RPMI7951 (cell line): ENCODE measurements at regions not wholly inside any gene's neighbourhood (a gene's known extent, or its start where the extent isn't known, plus 50 kb on each side); places are given as distances from the start of the nearest gene placed in this dataset.
"Not testable (repeated sequence)": the region's sequence is repeated elsewhere in the genome, so short reads cannot be mapped to it uniquely, and the experiment has no call there.

Experiments
- DNase-seq: peaks from one replicate; pipeline ENCODE4 v3.0.0-alpha.2; 2012; ENCODE audit warnings: low read depth

DNA sequence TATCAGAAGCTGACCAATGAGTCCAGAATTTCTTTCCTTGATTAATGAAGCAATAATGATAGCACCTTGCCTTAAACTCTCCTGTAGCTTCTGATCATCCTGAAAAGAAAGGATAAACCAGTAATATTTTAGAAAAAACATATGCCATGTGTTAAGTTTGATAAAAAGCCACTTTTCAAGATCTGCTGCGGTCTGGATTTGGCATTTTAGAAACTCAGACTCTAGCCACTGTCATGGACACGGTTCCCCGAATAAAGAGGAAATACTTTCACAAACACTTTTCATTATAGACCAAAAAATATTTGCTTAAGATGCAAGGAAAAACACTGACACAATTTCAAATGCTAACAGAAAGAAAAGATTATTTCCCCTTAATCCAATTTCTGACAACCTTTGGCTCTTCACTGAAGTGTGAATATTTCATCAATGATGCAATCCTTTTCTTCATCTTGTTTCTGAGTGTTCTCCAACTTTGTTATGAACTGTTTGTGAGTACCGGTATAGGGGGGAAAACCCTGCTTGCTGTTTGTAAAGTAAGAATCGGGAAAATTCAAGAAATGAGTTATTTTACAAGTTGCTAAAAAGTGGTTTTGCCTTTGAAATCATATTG, 329.5 kb downstream of the CRPPA start:
- no peak for DNase-seq

DNA sequence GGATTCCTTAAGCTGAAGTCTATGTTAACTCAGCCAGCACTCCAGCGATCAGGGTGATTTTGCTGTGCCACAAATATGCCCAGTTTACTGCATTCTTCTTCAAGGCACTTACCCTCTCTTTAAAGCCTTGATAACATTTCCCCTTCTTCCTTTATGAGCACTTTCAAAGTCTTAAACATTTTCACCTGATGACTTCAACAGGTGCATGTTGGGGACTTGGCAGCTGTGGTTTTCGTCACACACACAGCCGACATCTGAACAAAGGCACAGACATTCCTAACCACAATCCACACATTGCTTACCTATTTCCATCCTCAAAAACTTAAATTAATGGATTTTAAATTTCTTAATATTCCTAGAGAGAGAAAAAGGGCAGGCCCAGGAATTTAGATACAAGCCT, 331.5 kb downstream of the CRPPA start:
- DNase-seq: no peak

DNA sequence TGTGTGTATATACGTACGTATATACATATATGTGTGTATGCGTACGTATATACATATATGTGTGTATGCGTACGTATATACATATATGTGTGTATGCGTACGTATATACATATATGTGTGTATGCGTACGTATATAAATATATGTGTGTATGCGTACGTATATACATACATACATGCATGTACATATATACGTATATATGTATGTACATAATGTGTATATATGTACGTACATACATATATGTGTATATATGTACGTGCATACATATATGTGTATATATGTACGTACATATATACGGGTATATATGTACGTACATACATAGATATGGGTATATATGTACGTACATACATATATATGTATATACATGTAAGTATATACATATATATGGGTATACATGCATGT, 332.1 kb downstream of the CRPPA start:
- no peak for DNase-seq

DNA sequence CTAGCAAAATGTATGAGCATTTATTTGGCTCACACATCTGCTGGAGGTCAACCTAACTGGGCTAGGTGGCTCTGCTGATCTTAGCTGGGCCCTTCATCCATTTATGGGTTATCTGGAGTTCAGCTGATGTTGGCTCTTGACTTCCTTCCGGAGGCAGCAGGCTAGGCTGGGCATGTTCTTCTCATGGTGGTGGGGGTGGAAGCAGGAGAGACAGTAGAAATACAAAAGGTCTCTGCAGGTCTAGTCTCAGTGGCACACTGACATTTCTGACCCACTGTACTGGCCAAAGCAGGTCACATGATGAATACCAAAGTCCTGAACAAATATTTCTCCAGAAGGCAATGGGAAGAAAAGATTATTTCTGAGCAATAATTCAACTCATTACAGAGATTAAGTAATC, 334.6 kb downstream of the CRPPA start:
- DNase-seq: no peak

DNA sequence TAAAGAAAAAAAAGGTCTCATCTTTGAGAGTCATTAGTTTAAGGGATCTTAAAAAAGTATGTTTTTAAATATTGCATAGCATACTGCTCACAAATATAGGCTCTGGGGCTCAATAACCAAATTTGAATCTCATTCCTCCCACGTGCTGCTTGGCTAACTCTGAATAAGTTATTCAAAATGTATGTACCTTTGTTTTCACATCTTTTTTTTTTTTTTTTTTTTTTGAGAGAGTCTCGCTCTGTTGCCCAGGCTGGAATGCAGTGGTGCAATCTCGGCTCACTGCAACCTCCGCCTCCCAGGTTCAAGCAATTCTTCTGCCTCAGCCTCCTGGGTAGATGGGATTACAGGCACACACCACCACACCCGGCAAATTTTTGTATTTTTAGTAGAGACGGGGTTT, 335.6 kb downstream of the CRPPA start:
- DNase-seq: not testable (repeated sequence)

DNA sequence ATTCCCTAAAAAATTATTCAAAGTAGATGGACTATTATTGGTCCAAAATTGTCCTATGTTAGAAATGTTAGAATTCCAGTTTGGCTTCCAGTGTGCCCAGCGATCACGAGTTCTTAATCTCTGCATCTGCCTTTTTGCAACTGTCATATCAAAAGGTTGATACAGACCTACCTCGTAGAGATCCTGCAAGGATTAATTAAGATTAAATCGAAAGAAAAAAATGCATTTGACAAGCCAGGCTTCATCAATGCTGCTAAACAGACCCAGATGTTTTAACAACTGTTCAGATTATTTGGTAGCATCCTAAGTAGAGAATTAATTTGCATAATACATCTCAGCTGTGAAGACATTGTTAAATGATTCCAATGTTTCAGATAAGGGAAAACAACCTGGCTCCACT, 336.5 kb downstream of the CRPPA start:
- no peak for DNase-seq

DNA sequence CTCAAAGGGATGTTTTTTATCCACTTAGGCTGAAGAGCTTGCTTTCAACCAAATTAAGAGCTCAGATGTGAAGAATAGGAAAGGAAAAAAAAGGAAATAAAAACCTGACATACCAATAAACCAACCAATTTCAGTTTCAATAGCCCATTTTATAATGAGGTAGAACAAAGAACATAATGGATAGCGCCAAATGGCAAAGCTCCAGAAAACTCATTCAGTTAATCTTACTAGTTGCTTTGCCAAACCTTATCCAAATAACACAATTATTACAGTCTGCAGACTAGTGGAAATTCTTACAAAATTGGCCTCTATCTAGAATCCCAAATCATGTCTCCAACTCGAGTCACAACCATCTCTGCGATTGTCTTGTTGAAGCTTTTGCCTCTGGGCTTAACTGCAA, 337.0 kb downstream of the CRPPA start:
- no peak for DNase-seq

DNA sequence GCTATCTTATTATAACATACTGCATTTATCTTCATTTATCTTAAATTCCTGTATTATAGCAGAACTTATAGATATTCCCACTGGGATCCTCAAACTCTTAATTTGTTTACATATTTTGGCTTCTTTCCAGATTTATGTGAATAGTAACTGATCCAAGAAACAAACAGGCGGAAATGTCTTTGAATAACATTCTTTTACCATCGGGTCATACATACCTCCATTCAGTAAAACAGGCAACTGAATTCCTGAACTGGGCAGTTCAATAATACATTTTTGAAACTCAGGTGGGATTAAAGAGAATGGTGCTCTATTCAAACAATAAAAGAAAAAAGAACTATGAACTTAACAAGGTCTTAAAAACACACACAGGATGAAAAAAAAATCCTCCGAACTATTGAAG, 337.4 kb downstream of the CRPPA start:
- DNase-seq: no peak

DNA sequence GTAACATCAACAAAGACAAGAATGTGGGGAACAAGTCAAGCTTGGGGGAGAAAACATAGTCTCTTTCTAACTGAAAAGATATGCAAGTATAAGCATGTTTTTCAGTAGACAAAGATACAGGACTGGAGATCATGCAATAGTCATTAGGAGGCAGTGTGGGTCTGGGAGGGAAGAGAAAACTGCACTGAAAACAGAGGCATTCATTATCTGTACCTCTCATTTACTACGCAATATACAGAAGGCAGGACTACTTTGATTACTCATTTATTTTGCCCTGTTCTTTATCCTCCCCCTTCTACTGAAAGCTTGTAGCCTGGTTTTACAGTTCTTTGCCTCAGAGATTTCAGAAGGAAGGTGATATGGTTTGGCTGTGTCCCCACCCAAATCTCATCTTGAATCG, 341.2 kb downstream of the CRPPA start:
- no peak for DNase-seq

DNA sequence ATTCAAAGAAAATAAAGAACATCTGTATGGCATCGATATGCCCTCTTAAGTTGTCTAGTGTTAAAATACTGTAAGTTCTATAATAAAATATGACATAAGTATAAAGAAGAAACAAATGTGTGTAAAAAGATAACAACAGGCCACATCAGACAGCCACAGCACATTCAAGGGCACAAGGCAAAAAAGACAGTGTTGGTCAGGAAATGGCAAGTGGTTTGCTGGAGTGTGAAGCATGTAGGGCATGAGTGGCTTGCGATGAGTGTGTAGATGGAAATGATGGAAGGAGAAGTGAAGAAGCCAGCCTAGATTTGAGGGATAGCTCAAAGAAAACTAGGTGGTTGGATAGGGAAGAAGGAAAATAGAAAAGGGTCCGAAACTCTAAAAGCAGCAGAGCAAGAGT, 341.6 kb downstream of the CRPPA start:
- no peak for DNase-seq

DNA sequence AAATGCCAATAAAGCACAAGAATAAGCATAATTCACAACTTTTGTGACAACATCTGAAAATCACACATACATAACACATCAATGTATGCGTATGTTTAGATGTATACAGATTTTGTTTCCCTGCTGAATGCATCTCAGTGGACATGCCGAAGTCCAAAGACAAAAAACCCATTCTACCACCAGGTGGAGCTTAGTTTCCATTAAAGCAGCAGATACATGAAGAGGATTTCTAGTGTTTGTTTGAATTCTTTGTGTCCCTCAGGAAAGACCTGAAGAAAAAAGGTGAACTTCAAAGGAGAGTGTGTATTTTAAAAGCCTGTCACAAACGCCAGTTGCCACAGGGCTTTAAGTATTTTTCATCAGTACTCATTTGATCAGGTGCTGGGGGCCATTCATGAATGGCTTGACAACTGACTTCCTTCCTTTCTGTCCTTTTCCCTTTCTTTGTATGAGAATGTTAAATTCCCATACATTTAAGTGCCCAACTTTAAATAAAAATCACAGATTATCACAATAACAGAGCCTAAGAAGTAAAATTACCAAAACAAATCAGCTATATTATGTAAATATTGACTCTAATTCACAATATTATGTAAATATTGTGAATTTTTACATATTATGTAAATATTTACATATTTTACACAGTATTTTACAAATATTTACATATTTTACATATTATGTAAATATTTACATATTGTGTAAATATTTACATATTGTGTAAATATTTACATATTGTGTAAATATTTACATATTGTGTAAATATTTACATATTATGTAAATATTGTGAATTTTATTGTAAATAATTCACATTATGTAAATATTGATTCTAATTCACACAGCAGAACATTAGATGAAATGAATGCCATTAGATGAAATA, 343.0 kb downstream of the CRPPA start:
- DNase-seq: peak; percentile 63

DNA sequence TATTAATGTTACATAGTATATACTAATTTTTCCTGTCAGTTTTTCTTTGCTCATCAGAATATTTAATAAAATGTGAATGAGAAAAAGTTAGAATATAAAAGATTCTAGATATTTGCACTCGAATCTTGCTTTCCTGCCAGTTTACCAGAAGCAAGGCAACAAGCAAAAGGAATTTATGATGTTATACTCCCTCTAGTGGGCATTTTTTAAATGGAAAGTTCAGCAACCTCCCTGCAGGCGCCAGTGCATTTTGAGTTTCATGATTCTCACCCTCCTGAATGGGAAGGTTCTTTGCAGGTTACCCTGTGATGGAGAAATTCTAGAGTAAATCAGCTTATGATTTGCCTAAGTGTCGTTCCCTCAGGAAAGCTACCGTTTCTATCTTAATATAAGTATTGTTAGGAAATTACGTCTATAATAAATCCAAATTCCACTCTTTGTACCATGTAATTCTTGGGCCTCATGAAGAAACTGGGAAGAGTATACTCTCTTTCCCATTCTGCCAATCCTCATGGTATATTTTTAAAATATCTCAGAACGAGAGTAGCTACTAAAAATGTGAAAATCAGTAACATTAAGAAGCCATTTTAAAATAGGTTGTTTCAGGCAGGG, 350.0 kb downstream of the CRPPA start:
- peak; percentile 58 for DNase-seq

DNA sequence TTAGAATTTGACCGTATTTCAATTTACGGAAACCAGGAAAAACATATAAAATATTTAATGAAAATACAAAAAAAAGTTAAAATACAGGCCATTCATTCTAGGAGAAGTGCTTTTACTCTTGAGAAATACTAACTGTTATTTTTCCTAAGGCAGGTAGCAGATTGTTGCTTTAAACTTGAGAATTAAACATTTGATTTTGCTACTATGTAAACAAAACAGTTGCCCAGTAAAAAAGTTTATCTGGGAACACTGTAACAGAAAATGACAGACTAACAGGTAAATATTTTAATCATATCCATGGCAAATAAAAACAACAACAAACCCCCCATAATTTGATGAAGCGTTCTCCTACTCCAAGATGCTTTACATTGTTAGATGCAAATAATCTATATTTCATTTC, 350.5 kb downstream of the CRPPA start:
- DNase-seq: no peak

DNA sequence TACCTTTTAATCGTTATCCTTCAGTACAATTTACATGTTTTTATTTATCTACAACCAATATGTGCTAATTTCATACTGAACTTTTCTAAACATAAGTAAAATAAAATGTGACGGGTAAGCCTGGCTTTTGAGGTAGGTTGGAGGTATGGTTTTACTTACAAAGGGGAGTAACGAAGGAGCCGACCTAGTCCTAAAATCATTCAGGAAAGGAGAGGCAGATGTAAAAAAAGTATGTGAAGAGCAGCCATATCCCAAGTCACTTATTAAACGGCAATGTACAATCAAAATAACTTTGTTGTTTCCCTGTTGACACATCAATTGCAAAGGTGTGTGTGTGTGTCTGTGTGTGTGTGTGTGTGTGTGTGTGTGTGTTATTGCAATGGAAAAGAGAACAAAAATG, 351.3 kb downstream of the CRPPA start:
- DNase-seq: no peak

DNA sequence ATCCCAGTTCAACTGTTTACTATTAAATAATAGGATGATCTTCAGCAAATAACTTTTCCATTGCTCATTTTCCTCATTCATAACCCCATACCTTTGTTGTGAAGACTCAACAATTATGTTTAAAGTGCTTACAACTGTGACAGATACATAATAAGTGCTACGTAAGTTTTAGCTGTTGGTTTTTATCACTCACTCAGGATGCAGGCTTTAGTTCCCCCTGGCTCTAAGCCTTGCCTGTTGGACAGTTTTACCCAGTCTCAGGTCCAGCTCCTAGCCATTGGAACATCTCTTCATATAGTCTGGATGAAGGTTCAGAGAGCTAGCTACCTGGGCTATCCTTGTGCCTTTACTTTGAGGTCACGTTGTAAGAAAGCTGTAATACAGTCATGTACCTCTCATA, 353.2 kb downstream of the CRPPA start:
- no peak for DNase-seq

DNA sequence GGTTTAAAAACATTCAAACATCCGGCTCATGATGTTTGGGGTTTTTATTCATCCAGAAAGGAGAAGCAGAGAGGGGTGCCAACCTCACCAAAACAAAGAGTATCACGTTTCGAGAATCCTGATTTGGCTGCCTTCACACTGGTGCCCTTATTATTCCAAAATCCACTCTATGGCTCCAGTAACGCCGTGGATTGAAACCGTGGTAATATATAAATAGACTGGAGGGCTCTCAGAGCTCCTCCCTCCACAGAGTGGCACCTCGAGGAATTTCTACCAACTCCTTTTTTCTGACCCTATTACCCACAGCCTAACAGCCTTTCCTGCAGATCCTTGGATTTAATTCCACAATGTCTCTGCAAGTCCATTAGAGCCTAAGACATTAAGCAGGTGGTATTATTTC, 353.6 kb downstream of the CRPPA start:
- DNase-seq: no peak

DNA sequence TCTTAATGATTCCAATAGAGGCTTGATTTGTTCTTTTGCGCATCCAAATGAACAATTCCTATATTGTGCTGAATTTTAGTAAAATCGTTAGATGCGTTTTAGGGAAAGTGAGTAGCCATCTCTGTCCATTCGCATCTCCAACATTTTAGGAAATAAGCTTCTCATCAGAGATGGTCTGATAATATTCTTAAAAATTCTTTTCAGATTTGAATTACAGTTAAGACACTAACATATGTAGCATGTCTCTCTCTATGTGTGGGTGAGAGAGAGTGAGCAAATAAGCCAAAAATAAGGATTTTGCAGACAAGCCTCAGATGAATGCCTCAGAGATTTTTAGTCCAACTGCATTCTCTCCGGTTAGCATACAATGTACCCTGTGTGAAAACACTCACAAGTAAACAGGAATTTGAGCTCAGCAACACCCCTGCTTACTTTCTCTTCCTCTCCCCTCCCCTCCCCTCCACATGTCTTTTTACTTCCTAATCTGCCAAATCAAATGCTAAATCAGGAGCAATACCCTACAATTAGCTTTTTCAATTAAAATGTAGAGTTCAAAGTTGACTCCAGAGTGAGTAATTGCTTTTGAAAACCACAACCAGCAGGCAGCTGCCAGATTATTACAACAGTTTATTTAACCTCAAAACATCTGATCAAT, 354.4 kb downstream of the CRPPA start:
- DNase-seq: no peak

DNA sequence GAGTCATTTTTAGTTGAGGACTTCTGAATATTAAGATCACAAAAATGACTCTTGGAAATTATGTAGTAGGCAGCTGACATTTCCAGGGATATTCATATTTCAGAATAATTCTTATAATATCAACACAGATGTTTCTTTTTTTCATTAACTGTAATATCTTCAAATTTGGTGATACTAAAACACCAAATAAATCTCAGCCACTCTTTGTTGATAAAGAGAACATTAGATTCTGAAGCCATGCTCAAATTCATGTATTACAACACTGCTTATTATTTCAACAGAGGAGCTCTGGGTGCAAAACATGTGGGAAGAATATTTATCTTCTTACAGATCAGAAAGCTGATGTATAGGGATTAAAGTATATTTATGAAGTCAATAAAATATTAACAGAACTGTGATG, 355.4 kb downstream of the CRPPA start:
- DNase-seq: no peak

DNA sequence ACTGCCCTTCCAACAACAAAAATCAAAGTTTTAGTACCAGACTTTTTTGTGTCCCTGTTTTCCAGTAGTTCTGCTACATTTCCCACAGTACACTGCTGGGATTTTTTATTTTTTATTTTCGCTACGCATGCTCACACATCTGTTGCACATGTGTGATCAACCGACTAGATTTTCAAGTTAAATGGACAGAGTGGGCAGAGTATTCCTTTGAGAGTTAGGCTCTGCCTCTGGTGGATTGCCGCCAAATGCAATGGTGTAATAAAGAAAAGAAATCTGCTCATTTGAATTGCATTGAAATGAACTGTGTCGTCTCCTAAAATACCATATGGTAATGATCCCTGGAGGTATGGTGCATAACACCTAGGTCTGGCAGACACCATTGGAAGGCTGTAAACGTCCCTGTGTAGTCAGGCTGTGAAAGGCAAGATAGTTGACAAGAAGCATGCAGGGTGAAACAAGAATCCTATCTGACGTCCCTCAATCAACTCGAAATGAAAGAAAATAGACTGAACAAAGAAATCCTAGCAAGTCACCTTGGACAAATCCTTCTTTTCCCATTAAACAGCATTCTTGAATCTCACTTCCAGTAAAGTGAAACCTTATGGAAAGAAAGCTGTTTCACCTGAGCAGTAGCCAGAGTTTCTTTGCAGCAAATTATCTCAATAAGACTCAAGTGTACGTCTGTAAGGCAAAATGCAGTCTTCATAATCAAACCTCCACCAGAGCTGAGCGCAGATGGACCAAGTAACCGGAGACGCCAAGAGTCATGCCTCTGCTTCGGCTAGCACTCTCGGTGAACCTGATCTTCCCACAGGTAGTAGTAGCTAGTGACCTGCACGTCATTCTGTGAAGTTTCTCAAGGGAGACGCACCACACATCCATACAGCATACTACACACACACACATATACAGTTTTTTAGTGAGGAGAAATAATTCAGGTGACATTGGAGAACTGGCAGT, 357.3 kb downstream of the CRPPA start:
- peak; percentile 27 for DNase-seq

DNA sequence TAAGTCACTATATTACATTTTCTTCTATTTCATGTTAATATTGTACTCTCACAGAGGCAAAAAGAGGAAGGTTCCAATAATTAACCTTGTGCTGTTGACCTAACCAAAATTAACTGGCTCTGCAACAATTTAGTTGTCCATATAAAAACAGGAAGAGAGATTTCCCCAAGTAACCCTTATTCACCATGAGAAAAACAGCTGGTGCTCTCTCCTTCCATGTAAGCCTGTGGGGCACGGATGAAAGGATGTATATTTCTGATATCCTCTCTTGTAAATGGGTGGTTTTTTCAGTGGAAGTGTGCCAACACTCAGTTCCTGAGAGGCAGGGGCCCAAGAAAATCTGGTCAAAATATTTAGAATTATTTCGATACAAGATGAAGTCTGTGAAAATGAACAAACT, 358.1 kb downstream of the CRPPA start:
- DNase-seq: no peak

DNA sequence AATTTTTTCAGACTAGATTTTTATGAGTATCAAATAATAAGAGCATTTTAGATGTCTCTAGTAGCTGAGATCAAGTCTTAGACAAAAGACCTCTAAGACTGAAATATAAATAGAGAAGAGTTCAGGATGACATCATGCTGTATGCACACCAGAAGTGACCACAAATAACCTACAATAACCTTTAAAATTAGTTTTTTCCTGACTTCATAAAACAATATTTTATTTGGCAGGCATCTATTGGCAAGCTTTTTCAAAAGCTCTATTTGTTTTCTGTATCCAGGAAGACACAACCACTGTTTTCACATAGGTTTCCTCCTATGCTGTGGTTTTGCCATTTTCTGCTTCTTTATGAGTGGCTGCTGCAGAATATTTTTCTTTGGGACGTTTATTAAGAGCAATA, 359.1 kb downstream of the CRPPA start:
- peak; percentile 48 for DNase-seq

DNA sequence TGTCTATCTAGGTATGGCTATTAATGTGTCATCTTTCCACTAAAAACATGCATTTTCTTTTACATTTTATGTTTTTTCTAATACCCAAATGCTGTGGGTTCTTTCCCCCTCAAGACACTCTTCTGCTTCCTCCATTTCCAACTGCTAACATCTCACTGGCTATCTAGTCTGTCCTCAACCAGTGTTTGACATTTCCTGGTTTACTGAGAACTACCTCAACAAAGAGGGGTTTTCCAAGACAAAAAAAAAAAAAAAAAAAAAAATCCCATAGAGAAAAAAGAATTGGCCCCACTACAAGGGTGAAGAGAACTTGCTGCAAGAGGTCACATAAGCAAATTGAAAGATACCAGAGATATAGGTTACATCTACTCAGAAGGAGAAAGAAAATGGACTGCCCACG, 359.7 kb downstream of the CRPPA start:
- no peak for DNase-seq
